NT2/D1 (cell line): ENCODE measurements at regions not wholly inside any gene's neighbourhood (a gene's known extent, or its start where the extent isn't known, plus 50 kb on each side); places are given as distances from the start of the nearest gene placed in this dataset.

Source experiments
- SUZ12 ChIP-seq: IDR thresholded peaks from 2 replicates; pipeline ENCODE4 v1.6.1; 2011; ENCODE audit not compliant: insufficient read length, insufficient read depth; ENCODE audit errors: extremely low read depth
- ZNF274 ChIP-seq: IDR thresholded peaks from 2 replicates; pipeline ENCODE4 v1.6.1; 2011; ENCODE audit warnings: mild to moderate bottlenecking, low read depth, low read length

- TF ChIP-seq SUZ12 = no peak
- no peak for TF ChIP-seq ZNF274
Measured at GRCh38 chr11:116126562-116126961, 622.3 kb upstream of the CADM1 start.
